Thymus (tissue), 11 donors: ENCODE measurements at regions not wholly inside any gene's neighbourhood (a gene's known extent, or its start where the extent isn't known, plus 50 kb on each side); places are given as distances from the start of the nearest gene placed in this dataset.

Experiments used
- DNase-seq, 9 donors: peaks; one replicate each; pipeline ENCODE4 v3.0.0-alpha.2; 2013; ENCODE audit warnings: low spot score in 9 of 9, low read depth in 6 of 9, missing footprints in 1 of 9
- H3K27ac ChIP-seq, 2 donors: one replicate each; pipeline ENCODE4 v1.5.1; 2013; ENCODE audit warnings: control low read depth in 1 of 2, low read depth in 1 of 2, low read length in 1 of 2, mild to moderate bottlenecking in 1 of 2, moderate library complexity in 1 of 2
- H3K27me3 ChIP-seq, 2 donors: one replicate each; pipeline ENCODE4 v1.5.1; 2013; ENCODE audit warnings: low read length in 1 of 2; ENCODE audit not compliant: control insufficient read depth in 2 of 2, insufficient read depth in 1 of 2
- H3K36me3 ChIP-seq, 2 donors: one replicate each; pipeline ENCODE4 v1.5.1; 2013; ENCODE audit warnings: low read length in 1 of 2, mild to moderate bottlenecking in 1 of 2, moderate library complexity in 1 of 2; ENCODE audit not compliant: control insufficient read depth in 2 of 2, insufficient read depth in 2 of 2
- H3K4me1 ChIP-seq, 2 donors: one replicate each; pipeline ENCODE4 v1.5.1; 2013; ENCODE audit warnings: low read length in 2 of 2; ENCODE audit not compliant: control insufficient read depth in 2 of 2, insufficient read depth in 2 of 2
- H3K4me3 ChIP-seq, 2 donors: one replicate each; pipeline ENCODE4 v1.5.1; 2013; ENCODE audit warnings: low read length in 2 of 2, control low read depth in 1 of 2, mild to moderate bottlenecking in 1 of 2
- H3K9me3 ChIP-seq, 2 donors: one replicate each; pipeline ENCODE4 v1.5.1; 2013; ENCODE audit warnings: low read length in 1 of 2, mild to moderate bottlenecking in 1 of 2; ENCODE audit not compliant: control insufficient read depth in 2 of 2, insufficient read depth in 1 of 2
- WGBS: extraction: QIAGEN DNeasy Blood & Tissue Kit; methylation state at CpG from one replicate; pipeline ENCODE4 v1.1.7; 2013; 5-methylcytosine and 5-hydroxymethylcytosine counted together
- donor health status: healthy.

- Histone ChIP-seq H3K36me3 (no peaks in the 10 kb centered on the region), H3K27ac (no peak overlapping the region), H3K4me1 (no peaks in the 10 kb centered on the region), H3K9me3 (no peaks in the 10 kb centered on the region), H3K27me3 (no peaks in the 10 kb centered on the region), H3K4me3 (no peak overlapping the region)
- DNase-seq, result no peak
- 91% methylated on average over 9 of the region's 9 CpGs for WGBS
Measured at GRCh38 chr15:38864827-38865581, 300.4 kb upstream of the RASGRP1 start.

DNA sequence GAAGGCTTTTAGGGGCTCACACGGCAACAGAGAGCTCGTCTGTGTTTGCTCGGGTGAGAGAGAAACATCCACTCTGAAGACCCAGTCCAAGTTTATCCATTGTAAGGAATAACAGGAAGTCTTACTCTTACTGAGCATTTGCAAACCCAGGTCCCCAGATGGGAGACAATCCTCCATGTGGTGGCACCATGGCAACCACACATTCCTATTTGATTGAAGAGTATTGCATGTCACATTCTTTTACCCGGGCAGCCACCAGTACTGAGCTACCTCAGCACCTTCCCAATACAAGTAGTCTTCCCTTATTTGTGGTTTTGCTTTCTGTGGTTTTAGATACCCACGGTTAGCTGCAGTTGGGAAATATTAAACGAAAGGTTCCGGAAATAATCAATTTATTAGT lies 302.9 kb upstream of the RASGRP1 start:
- 96% methylated on average over 7 of the region's 7 CpGs for WGBS
- no peak for DNase-seq

GRCh38 chr15:38868326-38869114 lies 303.9 kb upstream of the RASGRP1 start:
- Histone ChIP-seq H3K36me3 (no peaks in the 10 kb centered on the region), H3K27me3 (no peaks in the 10 kb centered on the region), H3K4me3 (no peak overlapping the region), H3K4me1 (no peaks in the 10 kb centered on the region), H3K9me3 (no peaks in the 10 kb centered on the region), H3K27ac (no peak overlapping the region)
- 94% methylated on average over 8 of the region's 8 CpGs for WGBS
- DNase-seq, result no peak

More for the DNA sequence above, 302.9 kb upstream of the RASGRP1 start:
- Histone ChIP-seq H3K4me3 (no peak overlapping the region), H3K36me3 (no peaks in the 10 kb centered on the region), H3K27ac (no peak overlapping the region), H3K27me3 (no peaks in the 10 kb centered on the region), H3K9me3 (no peaks in the 10 kb centered on the region), H3K4me1 (no peaks in the 10 kb centered on the region)

DNA sequence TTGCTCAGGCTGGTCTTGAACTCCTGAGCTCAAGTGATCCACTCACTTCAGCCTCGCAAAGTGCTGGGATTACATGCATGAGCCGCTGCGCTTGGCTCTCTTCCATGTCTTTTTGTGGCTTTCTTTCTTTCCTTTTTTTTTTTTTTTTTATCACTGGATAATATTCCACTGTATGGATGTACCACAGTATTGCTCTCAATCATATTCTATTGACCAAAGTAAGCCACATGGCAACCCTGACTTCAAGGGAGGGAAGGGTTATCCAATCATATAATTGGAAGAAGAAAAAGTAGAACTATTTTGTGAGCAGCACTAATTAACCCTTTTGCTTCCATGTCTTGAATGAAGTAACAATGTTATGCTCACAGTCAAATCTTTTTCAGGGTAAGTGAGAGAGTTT lies 307.0 kb upstream of the RASGRP1 start:
- H3K27me3 ChIP-seq, result no peaks in the 10 kb centered on the region
- H3K4me1 ChIP-seq, result no peaks in the 10 kb centered on the region
- no peaks in the 10 kb centered on the region for H3K36me3 ChIP-seq
- no peak overlapping the region for H3K27ac ChIP-seq
- WGBS, result 98% methylated on average over 3 of the region's 3 CpGs
- H3K9me3 ChIP-seq, result no peaks in the 10 kb centered on the region
- DNase-seq, result no peak
- H3K4me3 ChIP-seq, result no peak overlapping the region

GRCh38 chr15:38872732-38873131 lies 308.1 kb upstream of the RASGRP1 start:
- 96% methylated on average over 5 of the region's 5 CpGs for WGBS
- H3K4me1 ChIP-seq, result no peaks in the 10 kb centered on the region
- no peak overlapping the region for H3K4me3 ChIP-seq
- H3K27ac ChIP-seq, result no peak overlapping the region
- DNase-seq, result no peak
- no peaks in the 10 kb centered on the region for H3K36me3 ChIP-seq
- H3K9me3 ChIP-seq, result no peaks in the 10 kb centered on the region
- no peaks in the 10 kb centered on the region for H3K27me3 ChIP-seq

DNA sequence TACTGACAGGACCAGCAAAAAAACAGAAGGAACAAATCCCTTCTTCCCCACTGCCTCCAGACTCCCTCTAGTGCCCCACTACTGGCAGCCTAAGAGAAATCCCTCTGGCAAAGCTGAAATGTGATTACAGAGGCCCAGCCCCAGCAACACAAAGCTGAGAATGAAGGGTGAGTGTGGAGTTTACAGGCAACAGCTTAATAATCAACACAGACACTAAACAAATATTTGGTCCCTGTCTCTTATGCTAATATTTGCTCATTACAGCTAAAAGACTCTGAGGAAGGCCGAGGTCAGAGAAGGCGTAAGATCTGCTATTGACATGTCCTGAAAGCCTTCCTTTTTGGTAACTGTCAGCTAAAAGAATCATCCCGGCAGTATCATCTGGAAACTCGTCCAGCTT lies 308.5 kb upstream of the RASGRP1 start:
- 95% methylated on average over 4 of the region's 4 CpGs for WGBS
- Histone ChIP-seq H3K27me3 (no peaks in the 10 kb centered on the region), H3K4me1 (no peaks in the 10 kb centered on the region), H3K36me3 (no peaks in the 10 kb centered on the region), H3K27ac (no peak overlapping the region), H3K4me3 (no peak overlapping the region), H3K9me3 (no peaks in the 10 kb centered on the region)
- DNase-seq, result no peak

- Histone ChIP-seq H3K9me3 (no peaks in the 10 kb centered on the region), H3K27me3 (no peaks in the 10 kb centered on the region), H3K4me3 (no peak overlapping the region), H3K36me3 (no peaks in the 10 kb centered on the region), H3K27ac (no peak overlapping the region), H3K4me1 (no peaks in the 10 kb centered on the region)
- DNase-seq, result no peak
- 99% methylated on average over 5 of the region's 5 CpGs for WGBS
Measured at GRCh38 chr15:38874464-38874863, 309.9 kb upstream of the RASGRP1 start.

DNA sequence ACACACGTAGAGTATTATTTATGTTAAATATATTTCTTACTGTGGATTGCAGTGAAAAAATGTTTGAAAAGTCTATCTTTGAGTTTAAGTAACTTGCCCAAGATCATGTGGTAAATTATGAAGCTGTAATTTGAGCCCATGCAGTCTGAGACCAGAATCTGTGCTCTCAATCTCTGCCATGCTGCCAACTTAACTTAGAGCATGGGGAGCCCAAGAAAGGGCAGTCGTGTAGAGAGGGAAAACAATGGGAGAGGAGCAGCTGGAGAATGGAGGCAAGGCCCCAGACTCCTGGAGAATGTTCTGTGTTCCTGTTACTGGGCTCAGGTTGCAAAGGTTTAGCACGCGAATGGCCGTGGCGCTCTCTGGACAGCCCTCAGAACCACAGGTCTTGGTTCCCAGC lies 311.6 kb upstream of the RASGRP1 start:
- DNase-seq, result no peak
- Histone ChIP-seq H3K27me3 (no peaks in the 10 kb centered on the region), H3K36me3 (no peaks in the 10 kb centered on the region), H3K27ac (no peak overlapping the region), H3K4me1 (no peaks in the 10 kb centered on the region), H3K4me3 (no peak overlapping the region), H3K9me3 (no peaks in the 10 kb centered on the region)
- WGBS, result 97% methylated on average over 6 of the region's 6 CpGs

GRCh38 chr15:38876621-38877020 lies 312.0 kb upstream of the RASGRP1 start:
- H3K36me3 ChIP-seq, result no peaks in the 10 kb centered on the region
- H3K27me3 ChIP-seq, result no peaks in the 10 kb centered on the region
- H3K4me3 ChIP-seq, result no peak overlapping the region
- DNase-seq, result no peak
- no peaks in the 10 kb centered on the region for H3K4me1 ChIP-seq
- no peaks in the 10 kb centered on the region for H3K9me3 ChIP-seq
- 98% methylated on average over 3 of the region's 3 CpGs for WGBS
- no peak overlapping the region for H3K27ac ChIP-seq
